Endothelial cell of umbilical vein (primary cell): ENCODE measurements at regions not wholly inside any gene's neighbourhood (a gene's known extent, or its start where the extent isn't known, plus 50 kb on each side); places are given as distances from the start of the nearest gene placed in this dataset.

Experiments
- BruUV-seq: library from RNA; stranded (reverse); fragments of 400-500 nt; replicated peaks from 2 replicates; lab custom pipeline; 2021; lab: Mats Ljungman, UMichigan
- CTCF ChIA-PET: fragments of 300-600, 350-600 bp; sonication (Branson Sonifier 250); formaldehyde crosslinking; loops from one replicate; lab custom pipeline; 2021; ENCODE audit warnings: antibody characterized with exemption, inconsistent platforms; lab: Charles Lee
- POLR2A ChIA-PET: fragments of 300-600, 350-600 bp; sonication (Branson Sonifier 250); formaldehyde crosslinking; loops from one replicate; lab custom pipeline; 2021; ENCODE audit warnings: antibody characterized with exemption, inconsistent platforms; lab: Charles Lee
- DNase-seq: peaks from one replicate; pipeline ENCODE4 v3.0.0-alpha.2; 2011; ENCODE audit warnings: low read depth, low spot score
- FAIRE-seq: peaks from 2 replicates; lab custom pipeline; 2011; peaks lifted over from hg19 to GRCh38; lab: Jason Lieb, UNC
- H2AFZ ChIP-seq: 2 replicates; pipeline ENCODE4 v1.6.0; 2012; ENCODE audit warnings: low read depth, low read length, control low read depth, inconsistent platforms
- H3K27ac ChIP-seq: 2 replicates; pipeline ENCODE4 v1.5.1; 2011; ENCODE audit warnings: low read depth, mild to moderate bottlenecking, control low read depth, low read length, moderate library complexity; ENCODE audit not compliant: insufficient read depth
- H3K27me3 ChIP-seq, 2 experiments: 2 replicates each; pipeline versions ENCODE4 v1.6.0 to v1.6.1; 2011; ENCODE audit warnings: low read length in 2 of 2, mixed read lengths in 1 of 2; ENCODE audit not compliant: control insufficient read depth in 2 of 2, insufficient read depth in 2 of 2
- H3K36me3 ChIP-seq, 2 experiments: 2 replicates in 1 of 2; 3 replicates in 1 of 2; pipeline ENCODE4 v1.5.1; 2011; ENCODE audit warnings: low read length in 2 of 2, mild to moderate bottlenecking in 1 of 2, moderate library complexity in 1 of 2; ENCODE audit not compliant: control insufficient read depth in 2 of 2, insufficient read depth in 2 of 2; ENCODE audit errors: extremely low read depth in 1 of 2
- H3K4me1 ChIP-seq: 3 replicates; pipeline ENCODE4 v1.5.1; 2011; ENCODE audit warnings: mild to moderate bottlenecking, low read length; ENCODE audit not compliant: control insufficient read depth, insufficient read depth; ENCODE audit errors: extremely low read depth
- H3K4me2 ChIP-seq: 2 replicates; pipeline ENCODE4 v1.6.1; 2011; ENCODE audit warnings: low read length, control low read depth, mixed read lengths; ENCODE audit not compliant: insufficient read depth
- H3K4me3 ChIP-seq, 3 experiments: fragments of 200-600 bp in 1 of 3; sonication (generic), shearing (Covaris generic) in 1 of 3; replicated peaks in 1 of 3; 2 replicates each; pipeline ENCODE4 v1.5.1; 2011 to 2016; ENCODE audit warnings: control low read depth in 3 of 3, low read length in 3 of 3, mild to moderate bottlenecking in 2 of 3, inconsistent platforms in 1 of 3, low read depth in 1 of 3, moderate library complexity in 1 of 3; ENCODE audit not compliant: insufficient read depth in 1 of 3
- H3K79me2 ChIP-seq: 2 replicates; pipeline ENCODE4 v1.6.0; 2012; ENCODE audit warnings: low read length, inconsistent platforms; ENCODE audit not compliant: control insufficient read depth, insufficient read depth
- H3K9ac ChIP-seq: replicated peaks from 2 replicates; pipeline ENCODE3; 2011; ENCODE audit warnings: low read length, control low read depth; ENCODE audit not compliant: insufficient read depth; ENCODE audit errors: extremely low read depth
- H3K9me1 ChIP-seq: replicated peaks from 3 replicates; pipeline ENCODE4 v1.6.0; 2011; ENCODE audit warnings: mild to moderate bottlenecking, low read length; ENCODE audit not compliant: control insufficient read depth, insufficient read depth; ENCODE audit errors: extremely low read depth
- H3K9me3 ChIP-seq: replicated peaks from 2 replicates; pipeline ENCODE4 v1.5.1; 2012; ENCODE audit warnings: low read length, inconsistent platforms; ENCODE audit not compliant: control insufficient read depth, insufficient read depth
- H4K20me1 ChIP-seq: replicated peaks from 2 replicates; pipeline ENCODE3; 2011; ENCODE audit warnings: mild to moderate bottlenecking, low read length; ENCODE audit not compliant: control insufficient read depth, insufficient read depth; ENCODE audit errors: extremely low read depth
- CTCF ChIP-seq, 2 donors: IDR thresholded peaks; 1 replicate in 1 of 2; 2 replicates in 1 of 2; pipeline ENCODE4 v1.5.1; 2011; ENCODE audit warnings: low read length in 2 of 2, mild to moderate bottlenecking in 2 of 2, moderate library complexity in 2 of 2, control low read depth in 1 of 2, inconsistent platforms in 1 of 2, low read depth in 1 of 2; ENCODE audit not compliant: insufficient read depth in 1 of 2; ENCODE audit errors: extremely low read depth in 1 of 2
- EZH2 ChIP-seq: IDR thresholded peaks from 2 replicates; pipeline ENCODE4 v1.6.1; 2012; ENCODE audit warnings: borderline replicate concordance, low read depth, mild to moderate bottlenecking, moderate library complexity, low read length, inconsistent platforms; ENCODE audit not compliant: severe bottlenecking
- FOS ChIP-seq: IDR thresholded peaks from 2 replicates; pipeline ENCODE4 v1.6.1; 2011; ENCODE audit warnings: mild to moderate bottlenecking, low read length, moderate library complexity, borderline replicate concordance; ENCODE audit not compliant: insufficient read depth
- GATA2 ChIP-seq: IDR thresholded peaks from 2 replicates; pipeline ENCODE4 v1.7.0; 2011; ENCODE audit warnings: low read depth, mild to moderate bottlenecking, moderate library complexity, mixed read lengths, low read length; ENCODE audit not compliant: insufficient read length, insufficient read depth
- JUN ChIP-seq: IDR thresholded peaks from 2 replicates; pipeline ENCODE4 v1.6.1; 2011; ENCODE audit warnings: borderline replicate concordance, low read depth; ENCODE audit not compliant: insufficient read length, insufficient read depth
- MAX ChIP-seq: IDR thresholded peaks from 2 replicates; pipeline ENCODE4 v1.6.1; 2011; ENCODE audit not compliant: insufficient read depth, insufficient read length
- MYC ChIP-seq: IDR thresholded peaks from one replicate; pipeline ENCODE4 v1.6.1; 2011; ENCODE audit warnings: mild to moderate bottlenecking, low read depth, low read length
- POLR2A ChIP-seq: IDR thresholded peaks from 2 replicates; pipeline ENCODE4 v1.6.1; 2012; ENCODE audit warnings: low read depth, mild to moderate bottlenecking, control low read depth, low read length
- POLR2AphosphoS5 ChIP-seq: IDR thresholded peaks from 2 replicates; pipeline ENCODE4 v1.6.1; 2012; ENCODE audit warnings: low read depth, mild to moderate bottlenecking, control low read depth, low read length, moderate library complexity; ENCODE audit not compliant: insufficient read depth
- dilution Hi-C: fragments of 300-500 bp; cut with MboI; formaldehyde crosslinking; loops from one replicate; pipeline ENCODE4 v1.15.0; 2019; ENCODE audit warnings: low sequenced_read_pairs; ENCODE audit not compliant: extremely low pct_ligation_motif_present
- intact Hi-C: fragments of 100-400 bp; cut with micrococcal nuclease; formaldehyde crosslinking; loops from one replicate; pipeline ENCODE4 v1.10.0; 2022

- Histone ChIP-seq H3K36me3 (no peaks in the 10 kb centered on the region), H3K9me1 (no peaks in the 10 kb centered on the region), H3K4me2 (no peak overlapping the region), H3K9me3 (no peaks in the 10 kb centered on the region), H3K4me1 (no peaks in the 10 kb centered on the region), H2AFZ (no peak overlapping the region), H3K79me2 (no peaks in the 10 kb centered on the region), H3K9ac (no peak overlapping the region), H4K20me1 (no peaks in the 10 kb centered on the region), H3K27me3 (no peaks in the 10 kb centered on the region), H3K4me3 (no peak overlapping the region), H3K27ac (no peak overlapping the region)
- no peak for TF ChIP-seq POLR2AphosphoS5
- TF ChIP-seq POLR2A, result no peak
- DNase-seq (no peak), FAIRE-seq (no peak)
- ChIA-PET POLR2A (no interaction called here), CTCF (no interaction called here)
- intact Hi-C loops, result no loop called here
- BruUV-seq, result no TSS peak
- dilution Hi-C loops, result no loop called here
These were observed 785.4 kb downstream of the IPMK start for GRCh38 chr10:57482259-57482658.

- Histone ChIP-seq H3K9ac (no peak overlapping the region), H3K9me3 (no peaks in the 10 kb centered on the region), H2AFZ (no peak overlapping the region), H4K20me1 (no peaks in the 10 kb centered on the region), H3K4me1 (no peaks in the 10 kb centered on the region), H3K27me3 (no peaks in the 10 kb centered on the region), H3K27ac (no peak overlapping the region), H3K4me2 (no peak overlapping the region), H3K9me1 (no peaks in the 10 kb centered on the region), H3K4me3 (no peak overlapping the region), H3K79me2 (no peaks in the 10 kb centered on the region), H3K36me3 (no peaks in the 10 kb centered on the region)
- CTCF ChIA-PET, result no interaction called here
- DNase-seq (no peak), FAIRE-seq (no peak)
- BruUV-seq, result no TSS peak
- dilution Hi-C loops, result no loop called here
- TF ChIP-seq CTCF (IDR thresholded peaks at IDR 0.05; ENCODE audit: extremely low read depth in 1 of 2, insufficient read depth in 1 of 2, low read depth in 1 of 2, low read length in 2 of 2) (no peak), MYC (no peak), JUN (no peak), FOS (no peak), EZH2 (no peak), POLR2AphosphoS5 (no peak), GATA2 (no peak), POLR2A (no peak), MAX (no peak)
- POLR2A ChIA-PET, result no interaction called here
- intact Hi-C loops, result no loop called here
These were observed 794.7 kb downstream of the IPMK start for GRCh38 chr10:57472823-57473619.
